Embryonic facial prominence (tissue), 1 donor: ENCODE measurements at regions not wholly inside any gene's neighbourhood (a gene's known extent, or its start where the extent isn't known, plus 50 kb on each side); places are given as distances from the start of the nearest gene placed in this dataset.

ENCODE experiments used
- DNase-seq: peaks from one replicate; pipeline ENCODE4 v3.0.0-alpha.2; 2016; ENCODE audit errors: extremely low spot score

GRCh38 chr9:28714188-28714587 lies 1140.9 kb upstream of the C9orf72 start:
- no peak for DNase-seq

GRCh38 chr9:28718226-28718625 lies 1144.9 kb upstream of the C9orf72 start:
- DNase-seq: no peak

- DNase-seq: no peak
Observed at GRCh38 chr9:28720746-28721145, 1147.5 kb upstream of the C9orf72 start.

GRCh38 chr9:28730111-28730510 lies 1156.8 kb upstream of the C9orf72 start:
- DNase-seq: no peak

GRCh38 chr9:28735738-28736342 lies 1162.6 kb upstream of the C9orf72 start:
- DNase-seq: no peak

- DNase-seq: no peak
Observed at GRCh38 chr9:28741459-28741858, 1168.2 kb upstream of the C9orf72 start.

- no peak for DNase-seq
Observed at GRCh38 chr9:28747351-28747985, 1174.2 kb upstream of the C9orf72 start.

GRCh38 chr9:28750136-28750535 lies 1176.9 kb upstream of the C9orf72 start:
- DNase-seq: no peak

- no peak for DNase-seq
Observed at GRCh38 chr9:28758341-28758740, 1185.1 kb upstream of the C9orf72 start.

- DNase-seq: no peak
Observed at GRCh38 chr9:28758971-28759370, 1185.7 kb upstream of the C9orf72 start.

GRCh38 chr9:28762167-28762566 lies 1188.9 kb upstream of the C9orf72 start:
- DNase-seq: no peak

GRCh38 chr9:28764532-28764931 lies 1191.3 kb upstream of the C9orf72 start:
- no peak for DNase-seq

GRCh38 chr9:28770226-28770625 lies 1196.9 kb upstream of the C9orf72 start:
- DNase-seq: no peak

GRCh38 chr9:28770827-28771226 lies 1197.5 kb upstream of the C9orf72 start:
- no peak for DNase-seq

GRCh38 chr9:28774433-28775235 lies 1201.4 kb upstream of the C9orf72 start:
- DNase-seq: no peak

- DNase-seq: no peak
Observed at GRCh38 chr9:28779243-28779642, 1206.0 kb upstream of the C9orf72 start.

GRCh38 chr9:28781481-28781880 lies 1208.2 kb upstream of the C9orf72 start:
- no peak for DNase-seq

GRCh38 chr9:28782630-28783029 lies 1209.3 kb upstream of the C9orf72 start:
- DNase-seq: no peak

GRCh38 chr9:28792716-28793115 lies 1219.4 kb upstream of the C9orf72 start:
- DNase-seq: no peak

- DNase-seq: no peak
Observed at GRCh38 chr9:28799876-28800275, 1226.6 kb upstream of the C9orf72 start.

- DNase-seq: no peak
Observed at GRCh38 chr9:28801144-28801799, 1228.0 kb upstream of the C9orf72 start.

GRCh38 chr9:28805197-28805596 lies 1231.9 kb upstream of the C9orf72 start:
- no peak for DNase-seq
